ENCODE measurements at regions not wholly inside any gene's neighbourhood (a gene's known extent, or its start where the extent isn't known, plus 50 kb on each side); places are given as distances from the start of the nearest gene placed in this dataset.

DNA sequence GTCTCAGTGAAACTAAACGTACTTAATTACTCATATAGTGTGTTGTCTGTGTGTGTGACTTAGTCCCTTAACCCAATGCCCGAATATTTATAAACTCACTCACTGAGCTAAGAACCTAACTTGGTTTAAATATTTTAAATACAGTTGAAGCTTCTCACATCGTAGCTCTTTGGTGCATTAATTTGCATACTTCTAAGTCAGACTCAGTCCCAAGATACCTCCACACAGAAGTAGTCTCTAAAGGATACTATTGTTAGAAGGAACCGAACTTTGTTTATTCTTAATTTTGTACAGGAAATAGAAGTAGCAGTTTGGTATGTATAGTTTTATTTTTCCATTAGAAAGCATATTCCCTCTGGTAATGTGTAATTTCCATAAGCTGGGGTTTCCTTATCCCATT lies 54.0 kb upstream of the NKAP start:
- no peak for ATAC-seq
- no peak for TF ChIP-seq POLR2A (IDR thresholded peaks at IDR 0.05)
- TF ChIP-seq, protein P1, sequence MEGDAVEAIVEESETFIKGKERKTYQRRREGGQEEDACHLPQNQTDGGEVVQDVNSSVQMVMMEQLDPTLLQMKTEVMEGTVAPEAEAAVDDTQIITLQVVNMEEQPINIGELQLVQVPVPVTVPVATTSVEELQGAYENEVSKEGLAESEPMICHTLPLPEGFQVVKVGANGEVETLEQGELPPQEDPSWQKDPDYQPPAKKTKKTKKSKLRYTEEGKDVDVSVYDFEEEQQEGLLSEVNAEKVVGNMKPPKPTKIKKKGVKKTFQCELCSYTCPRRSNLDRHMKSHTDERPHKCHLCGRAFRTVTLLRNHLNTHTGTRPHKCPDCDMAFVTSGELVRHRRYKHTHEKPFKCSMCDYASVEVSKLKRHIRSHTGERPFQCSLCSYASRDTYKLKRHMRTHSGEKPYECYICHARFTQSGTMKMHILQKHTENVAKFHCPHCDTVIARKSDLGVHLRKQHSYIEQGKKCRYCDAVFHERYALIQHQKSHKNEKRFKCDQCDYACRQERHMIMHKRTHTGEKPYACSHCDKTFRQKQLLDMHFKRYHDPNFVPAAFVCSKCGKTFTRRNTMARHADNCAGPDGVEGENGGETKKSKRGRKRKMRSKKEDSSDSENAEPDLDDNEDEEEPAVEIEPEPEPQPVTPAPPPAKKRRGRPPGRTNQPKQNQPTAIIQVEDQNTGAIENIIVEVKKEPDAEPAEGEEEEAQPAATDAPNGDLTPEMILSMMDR (IDR thresholded peaks at IDR 0.05), result no peak
- H3K27me3 ChIP-seq, result peaks cover 5 to 54% of the 10 kb centered on the region in 2 donors

DNA sequence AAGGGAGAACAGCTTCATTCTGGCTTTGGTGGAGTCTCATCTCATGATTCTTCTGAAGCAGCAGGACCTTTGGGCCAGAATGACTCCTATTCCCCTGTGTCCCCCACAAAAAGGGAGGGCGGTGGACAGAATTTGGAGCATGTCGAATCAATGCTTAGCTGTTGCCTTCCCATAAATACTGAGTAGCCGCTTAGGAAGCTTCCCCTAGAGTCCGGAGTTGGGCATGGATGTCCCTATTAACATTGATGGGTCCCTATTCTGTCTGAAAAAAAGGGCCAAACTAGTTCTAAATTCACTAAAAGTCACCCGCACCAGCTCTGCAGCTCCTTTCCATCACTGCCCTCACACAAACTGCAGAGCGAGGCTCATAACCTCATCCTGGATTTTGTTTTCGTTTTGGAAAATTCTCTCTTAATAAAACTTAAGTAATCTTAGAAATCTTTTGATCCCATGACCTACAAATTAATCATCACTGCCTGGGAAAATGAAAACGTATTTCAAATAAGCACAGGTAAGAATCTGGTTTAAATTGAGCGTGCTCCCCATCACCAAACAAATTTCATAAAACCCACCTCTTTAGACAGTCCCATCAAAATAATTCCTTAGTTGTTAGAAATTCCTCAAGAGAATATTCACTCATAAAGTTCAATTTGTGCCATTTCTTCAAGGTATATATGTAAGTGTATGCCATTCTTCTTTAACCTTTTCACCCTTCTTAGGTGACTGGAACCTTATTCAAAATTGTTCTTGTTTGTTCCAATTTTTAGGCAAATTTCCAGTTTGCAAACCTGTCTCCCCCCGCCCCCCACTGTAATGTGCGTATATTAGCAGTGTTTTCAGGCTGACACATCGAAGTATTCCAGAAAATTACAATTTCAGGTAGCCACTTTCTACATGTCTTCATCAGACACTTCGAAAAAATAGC lies 53.3 kb upstream of the NKAP start:
- intact Hi-C loops (cut with DNase I), result no loop called here

More for the DNA sequence above, 54.0 kb upstream of the NKAP start:
- no peaks in the 10 kb centered on the region for H3K4me1 ChIP-seq
- whole genome bisulfite sequencing (ENCODE audit: insufficient coverage, low coverage, low lambda C conversion rate, missing lambda C conversion rate), result 17% methylated on average over 4 of the region's 4 CpGs
- H3K27ac ChIP-seq, result no peak overlapping the region
- no peak for DNase-seq
- no peaks in the 10 kb centered on the region for H3K9me3 ChIP-seq
- no peak overlapping the region for H3K4me3 ChIP-seq
- intact Hi-C loops (cut with DNase I), result no loop called here
- no peaks in the 10 kb centered on the region for H3K36me3 ChIP-seq

DNA sequence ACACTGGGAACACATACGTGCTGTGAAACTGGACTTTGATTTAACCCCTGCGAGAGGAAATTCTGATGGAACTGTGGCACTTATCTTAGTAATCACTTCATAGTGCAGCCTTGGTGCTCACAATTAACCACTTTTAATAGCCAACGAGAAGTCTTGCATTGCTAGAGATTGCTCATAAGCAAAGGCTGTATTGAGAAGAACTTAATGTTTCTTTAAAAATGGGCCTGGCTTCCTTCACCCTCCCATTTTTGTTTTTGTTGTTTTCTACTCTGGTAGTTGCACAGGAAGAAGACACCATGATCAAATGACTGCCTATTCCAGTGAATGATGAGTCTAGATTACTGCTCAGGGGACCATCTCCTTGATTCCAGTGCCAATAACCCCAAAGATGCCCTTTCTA lies 52.5 kb upstream of the NKAP start:
- Histone ChIP-seq H3K27ac (no peak overlapping the region), H3K36me3 (no peaks in the 10 kb centered on the region), H3K4me3 (no peak overlapping the region), H3K4me1 (no peaks in the 10 kb centered on the region), H3K9me3 (no peaks in the 10 kb centered on the region), H3K27me3 (peaks cover 5 to 53% of the 10 kb centered on the region in 2 donors)
- no peak for TF ChIP-seq POLR2A (IDR thresholded peaks at IDR 0.05)
- TF ChIP-seq, protein P1 (IDR thresholded peaks at IDR 0.05), result no peak
- DNase-seq, result no peak
- WGBS (ENCODE audit: insufficient coverage, low coverage, low lambda C conversion rate, missing lambda C conversion rate), result 31% methylated on average over 3 of the region's 3 CpGs
- ATAC-seq, result no peak
- intact Hi-C loops (cut with DNase I), result no loop called here

More for the DNA sequence above, 53.3 kb upstream of the NKAP start:
- DNase-seq, result no peak
- TF ChIP-seq, protein P1 (IDR thresholded peaks at IDR 0.05), result no peak
- TF ChIP-seq POLR2A (IDR thresholded peaks at IDR 0.05), result no peak
- no peaks in the 10 kb centered on the region for H3K4me1 ChIP-seq
- H3K27ac ChIP-seq, result no peak overlapping the region
- no peak overlapping the region for H3K4me3 ChIP-seq
- WGBS (ENCODE audit: insufficient coverage, low coverage, low lambda C conversion rate, missing lambda C conversion rate), result 13% methylated on average over 13 of the region's 13 CpGs
- no peaks in the 10 kb centered on the region for H3K36me3 ChIP-seq
- no peak for ATAC-seq
- peaks cover 5 to 56% of the 10 kb centered on the region in 2 donors for H3K27me3 ChIP-seq
- no peaks in the 10 kb centered on the region for H3K9me3 ChIP-seq

All from right lobe of liver (tissue), 6 donors.